ENCODE measurements at regions not wholly inside any gene's neighbourhood (a gene's known extent, or its start where the extent isn't known, plus 50 kb on each side); places are given as distances from the start of the nearest gene placed in this dataset.
A peak's percentile ranks its signal among the peaks of the same experiment; 100 is the strongest.

DNA sequence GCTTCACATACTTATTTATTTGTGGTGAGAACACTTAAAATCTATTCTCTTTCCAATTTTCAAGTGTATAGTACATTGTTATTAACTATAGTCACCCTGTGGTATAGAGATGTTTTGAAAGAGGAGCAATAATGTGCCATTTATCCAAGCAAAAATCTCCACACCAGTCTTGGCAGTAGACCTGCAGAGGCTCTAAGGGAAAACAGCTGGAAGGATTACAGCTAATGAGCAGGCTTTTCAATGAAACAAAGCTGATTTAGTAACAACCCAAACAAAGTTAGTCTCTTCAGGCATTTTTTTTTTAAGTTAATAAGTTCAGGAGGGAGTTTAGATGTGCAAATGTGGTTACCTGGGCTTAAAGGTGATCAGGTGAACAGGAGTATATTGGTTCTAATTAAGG lies 101.9 kb downstream of the EVX1 start:
- Histone ChIP-seq H2BK5ac (ENCODE audit: low read length) (no peak overlapping the region), H3K4me3 (ENCODE audit: low read length) (no peak overlapping the region), H3K18ac (ENCODE audit: low read length) (no peak overlapping the region), H3K23ac (ENCODE audit: low read length) (no peak overlapping the region), H2BK15ac (replicated peaks; ENCODE audit: low read depth) (no peak overlapping the region), H3K4ac (ENCODE audit: low read depth, low read length) (no peak overlapping the region), H3K56ac (ENCODE audit: low read length) (no peak overlapping the region), H2BK120ac (ENCODE audit: low read depth, low read length) (no peak overlapping the region), H3K79me2 (ENCODE audit: control insufficient read depth, insufficient read depth, low read length) (no peaks in the 10 kb centered on the region), H3K4me1 (ENCODE audit: control insufficient read depth, low read depth, low read length) (no peaks in the 10 kb centered on the region), H3K4me2 (ENCODE audit: low read length) (no peak overlapping the region), H3K79me1 (ENCODE audit: low read length) (no peaks in the 10 kb centered on the region), H3K27ac (ENCODE audit: low read depth, low read length) (no peak overlapping the region), H3K36me3 (ENCODE audit: control insufficient read depth, insufficient read depth, low read length) (no peaks in the 10 kb centered on the region), H3K9ac (ENCODE audit: low read length) (no peak overlapping the region), H4K8ac (ENCODE audit: low read depth, low read length) (no peak overlapping the region), H3K27me3 (ENCODE audit: insufficient read depth, low read length, poor library complexity) (no peaks in the 10 kb centered on the region), H4K5ac (ENCODE audit: low read length) (no peak overlapping the region), H2AK5ac (ENCODE audit: low read length) (no peak overlapping the region)
- no peak for DNase-seq

- H3K79me1 ChIP-seq (ENCODE audit: low read length): no peaks in the 10 kb centered on the region
- no peak overlapping the region for H4K8ac ChIP-seq (ENCODE audit: low read depth, low read length)
- no peaks in the 10 kb centered on the region for H3K36me3 ChIP-seq (ENCODE audit: control insufficient read depth, insufficient read depth, low read length)
- no peaks in the 10 kb centered on the region for H3K79me2 ChIP-seq (ENCODE audit: control insufficient read depth, insufficient read depth, low read length)
- H3K4ac ChIP-seq (ENCODE audit: low read depth, low read length): no peak overlapping the region
- no peak overlapping the region for H3K56ac ChIP-seq (ENCODE audit: low read length)
- H2AK5ac ChIP-seq (ENCODE audit: low read length): no peak overlapping the region
- no CpG with 5 or more reads among the region's 3 CpGs for WGBS (ENCODE audit: extremely low coverage, insufficient coverage, low lambda C conversion rate)
- no peaks in the 10 kb centered on the region for H3K27me3 ChIP-seq (ENCODE audit: insufficient read depth, low read length, poor library complexity)
- no peak overlapping the region for H2BK120ac ChIP-seq (ENCODE audit: low read depth, low read length)
- no peak for DNase-seq
- no peak overlapping the region for H3K23ac ChIP-seq (ENCODE audit: low read length)
- no peak overlapping the region for H3K4me2 ChIP-seq (ENCODE audit: low read length)
- H3K4me1 ChIP-seq (ENCODE audit: control insufficient read depth, low read depth, low read length): no peaks in the 10 kb centered on the region
- H3K18ac ChIP-seq (ENCODE audit: low read length): no peak overlapping the region
- no peak overlapping the region for H3K4me3 ChIP-seq (ENCODE audit: low read length)
- H3K27ac ChIP-seq (ENCODE audit: low read depth, low read length): no peak overlapping the region
- no peak overlapping the region for H2BK15ac ChIP-seq (replicated peaks; ENCODE audit: low read depth)
- H2BK5ac ChIP-seq (ENCODE audit: low read length): no peak overlapping the region
- no peak overlapping the region for H4K5ac ChIP-seq (ENCODE audit: low read length)
- H3K9ac ChIP-seq (ENCODE audit: low read length): no peak overlapping the region
Measured at GRCh38 chr7:27345164-27345887, 102.7 kb downstream of the EVX1 start.

DNA sequence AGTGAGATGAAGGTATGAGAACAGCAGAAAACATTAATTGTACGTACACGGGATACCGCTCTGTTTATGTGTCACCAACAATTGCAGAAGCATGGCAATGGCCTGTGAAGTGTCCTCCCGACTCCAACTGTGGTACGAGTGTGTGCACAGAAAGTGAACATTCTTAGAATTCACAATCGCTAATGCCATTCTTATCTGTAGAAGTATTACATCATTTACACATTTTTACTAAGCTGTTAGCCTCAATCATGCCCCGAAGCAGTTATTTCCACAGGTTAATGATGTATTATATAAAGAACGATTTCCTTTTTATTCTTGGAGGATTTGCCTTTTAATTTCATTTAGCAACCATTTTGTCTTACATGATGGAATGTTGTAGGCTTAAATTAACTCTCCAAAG lies 103.4 kb downstream of the EVX1 start:
- no CpG with 5 or more reads among the region's 8 CpGs for WGBS (ENCODE audit: extremely low coverage, insufficient coverage, low lambda C conversion rate)
- Histone ChIP-seq H4K5ac (ENCODE audit: low read length) (no peak overlapping the region), H3K79me2 (ENCODE audit: control insufficient read depth, insufficient read depth, low read length) (no peaks in the 10 kb centered on the region), H2BK5ac (ENCODE audit: low read length) (no peak overlapping the region), H3K4me3 (ENCODE audit: low read length) (no peak overlapping the region), H2BK120ac (ENCODE audit: low read depth, low read length) (no peak overlapping the region), H3K36me3 (ENCODE audit: control insufficient read depth, insufficient read depth, low read length) (no peaks in the 10 kb centered on the region), H3K56ac (ENCODE audit: low read length) (no peak overlapping the region), H3K18ac (ENCODE audit: low read length) (no peak overlapping the region), H2AK5ac (ENCODE audit: low read length) (no peak overlapping the region), H3K27me3 (ENCODE audit: insufficient read depth, low read length, poor library complexity) (no peaks in the 10 kb centered on the region), H3K4ac (ENCODE audit: low read depth, low read length) (no peak overlapping the region), H3K23ac (ENCODE audit: low read length) (no peak overlapping the region), H3K9ac (ENCODE audit: low read length) (no peak overlapping the region), H4K8ac (ENCODE audit: low read depth, low read length) (no peak overlapping the region), H3K4me1 (ENCODE audit: control insufficient read depth, low read depth, low read length) (no peaks in the 10 kb centered on the region), H2BK15ac (replicated peaks; ENCODE audit: low read depth) (no peak overlapping the region), H3K27ac (ENCODE audit: low read depth, low read length) (no peak overlapping the region), H3K4me2 (ENCODE audit: low read length) (no peak overlapping the region), H3K79me1 (ENCODE audit: low read length) (no peaks in the 10 kb centered on the region)
- DNase-seq: no peak

DNA sequence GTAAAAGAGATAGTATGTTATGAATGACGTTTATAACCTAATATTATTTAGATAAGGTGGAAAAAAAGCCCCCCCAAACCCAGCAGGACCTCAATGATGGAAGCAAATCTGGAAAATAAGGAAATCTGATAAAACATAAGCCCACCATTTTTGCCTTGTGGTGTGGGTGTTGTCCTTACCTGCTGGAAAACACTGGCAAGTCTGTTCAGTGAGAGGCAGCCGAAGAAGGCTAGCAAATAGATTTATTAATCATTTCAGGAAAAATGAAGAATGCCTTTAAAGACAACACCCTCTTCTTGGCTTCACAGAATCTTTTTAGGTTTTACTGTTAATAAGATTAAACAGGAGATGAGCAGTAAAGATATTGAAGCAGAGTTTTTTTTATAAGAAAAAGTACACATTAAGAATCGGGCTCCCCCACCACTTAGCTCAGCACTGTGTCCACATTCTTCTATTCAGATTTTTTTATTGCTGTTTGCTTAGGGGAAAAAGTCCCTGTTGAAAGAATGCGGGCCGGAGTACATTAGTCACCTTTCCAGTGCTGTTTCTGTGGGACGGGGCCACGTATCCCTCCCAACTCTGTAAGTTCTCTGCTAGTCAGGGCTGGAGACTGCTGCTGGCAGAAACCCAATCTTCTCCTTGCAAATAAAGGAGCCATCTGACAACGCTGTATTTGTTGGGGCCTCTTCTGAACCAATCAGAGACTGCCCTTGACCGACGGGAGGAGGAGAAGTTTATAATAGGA lies 104.1 kb downstream of the EVX1 start:
- H3K4me3 ChIP-seq (ENCODE audit: low read length): no peak overlapping the region
- no peak overlapping the region for H3K56ac ChIP-seq (ENCODE audit: low read length)
- no peak overlapping the region for H3K4me2 ChIP-seq (ENCODE audit: low read length)
- H4K5ac ChIP-seq (ENCODE audit: low read length): no peak overlapping the region
- no peaks in the 10 kb centered on the region for H3K79me1 ChIP-seq (ENCODE audit: low read length)
- H2AK5ac ChIP-seq (ENCODE audit: low read length): no peak overlapping the region
- WGBS (ENCODE audit: extremely low coverage, insufficient coverage, low lambda C conversion rate): no CpG with 5 or more reads among the region's 10 CpGs
- no peak overlapping the region for H3K23ac ChIP-seq (ENCODE audit: low read length)
- H3K9ac ChIP-seq (ENCODE audit: low read length): no peak overlapping the region
- H2BK5ac ChIP-seq (ENCODE audit: low read length): no peak overlapping the region
- no peak overlapping the region for H3K27ac ChIP-seq (ENCODE audit: low read depth, low read length)
- no peaks in the 10 kb centered on the region for H3K27me3 ChIP-seq (ENCODE audit: insufficient read depth, low read length, poor library complexity)
- H3K18ac ChIP-seq (ENCODE audit: low read length): no peak overlapping the region
- no peak overlapping the region for H4K8ac ChIP-seq (ENCODE audit: low read depth, low read length)
- peak; percentile 57 for DNase-seq
- H2BK15ac ChIP-seq (replicated peaks; ENCODE audit: low read depth): peak overlapping the region; percentile 96
- peak overlapping the region; percentile 10 for H3K4ac ChIP-seq (ENCODE audit: low read depth, low read length)
- no peaks in the 10 kb centered on the region for H3K36me3 ChIP-seq (ENCODE audit: control insufficient read depth, insufficient read depth, low read length)
- H3K79me2 ChIP-seq (ENCODE audit: control insufficient read depth, insufficient read depth, low read length): no peaks in the 10 kb centered on the region
- no peak overlapping the region for H2BK120ac ChIP-seq (ENCODE audit: low read depth, low read length)
- H3K4me1 ChIP-seq (ENCODE audit: control insufficient read depth, low read depth, low read length): no peaks in the 10 kb centered on the region

- Histone ChIP-seq H2BK120ac (ENCODE audit: low read depth, low read length) (no peak overlapping the region), H2BK15ac (replicated peaks; ENCODE audit: low read depth) (no peak overlapping the region), H3K4me3 (ENCODE audit: low read length) (no peak overlapping the region)
Measured at GRCh38 chr7:27347276-27347640, 104.7 kb downstream of the EVX1 start.

More at GRCh38 chr7:27347276-27347640, 104.7 kb downstream of the EVX1 start:
- no peak overlapping the region for H3K27ac ChIP-seq (ENCODE audit: low read depth, low read length)
- peak; percentile 28 for DNase-seq
- H4K8ac ChIP-seq (ENCODE audit: low read depth, low read length): no peak overlapping the region
- H3K79me1 ChIP-seq (ENCODE audit: low read length): no peaks in the 10 kb centered on the region
- no peak overlapping the region for H3K4me2 ChIP-seq (ENCODE audit: low read length)
- no peaks in the 10 kb centered on the region for H3K79me2 ChIP-seq (ENCODE audit: control insufficient read depth, insufficient read depth, low read length)
- H2AK5ac ChIP-seq (ENCODE audit: low read length): no peak overlapping the region
- WGBS (ENCODE audit: extremely low coverage, insufficient coverage, low lambda C conversion rate): no CpG with 5 or more reads among the region's 4 CpGs
- H3K18ac ChIP-seq (ENCODE audit: low read length): no peak overlapping the region
- no peak overlapping the region for H3K9ac ChIP-seq (ENCODE audit: low read length)
- no peak overlapping the region for H4K5ac ChIP-seq (ENCODE audit: low read length)
- H3K4ac ChIP-seq (ENCODE audit: low read depth, low read length): no peak overlapping the region
- H3K56ac ChIP-seq (ENCODE audit: low read length): no peak overlapping the region
- no peaks in the 10 kb centered on the region for H3K27me3 ChIP-seq (ENCODE audit: insufficient read depth, low read length, poor library complexity)
- H3K4me1 ChIP-seq (ENCODE audit: control insufficient read depth, low read depth, low read length): no peaks in the 10 kb centered on the region
- no peak overlapping the region for H3K23ac ChIP-seq (ENCODE audit: low read length)
- H3K36me3 ChIP-seq (ENCODE audit: control insufficient read depth, insufficient read depth, low read length): no peaks in the 10 kb centered on the region
- no peak overlapping the region for H2BK5ac ChIP-seq (ENCODE audit: low read length)
